ENCODE measurements at regions not wholly inside any gene's neighbourhood (a gene's known extent, or its start where the extent isn't known, plus 50 kb on each side); places are given as distances from the start of the nearest gene placed in this dataset.
"Not testable (repeated sequence)": the region's sequence is repeated elsewhere in the genome, so short reads cannot be mapped to it uniquely, and the experiment has no call there.

DNA sequence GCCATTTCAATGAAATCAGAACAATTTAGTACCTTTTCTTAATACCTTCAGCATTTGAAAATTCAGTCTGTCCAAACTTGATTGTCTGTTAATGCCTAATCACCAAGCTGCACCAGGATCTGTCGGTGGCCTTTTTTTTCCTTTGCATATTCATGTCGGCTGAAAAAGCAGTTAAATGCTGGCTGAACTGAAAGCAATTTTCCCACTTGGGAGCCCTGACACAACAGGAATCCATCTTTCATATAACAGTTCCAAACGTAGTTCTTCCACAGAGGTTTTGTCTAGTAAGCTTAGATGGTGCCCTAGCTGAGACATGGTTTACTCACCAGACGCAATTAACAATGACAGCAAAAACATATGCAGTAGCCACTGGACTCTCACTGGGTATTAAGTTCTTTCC, 83.6 kb upstream of the CHCHD3 start:
- ATAC-seq, result no peak
- Mint-ChIP-seq H3K27me3 (ENCODE audit: low read depth) (peaks cover 11% of the 10 kb centered on the region), H3K27ac (no peak overlapping the region), H3K36me3 (ENCODE audit: low read depth) (no peaks in the 10 kb centered on the region), H3K4me3 (no peak overlapping the region), H3K9me3 (ENCODE audit: insufficient read depth) (no peaks in the 10 kb centered on the region), H3K4me1 (ENCODE audit: low read depth) (no peaks in the 10 kb centered on the region)
- ChIA-PET POLR2A (no interaction called here), CTCF (no interaction called here)
- no peak for DNase-seq

- ATAC-seq, result no peak
- Mint-ChIP-seq H3K9me3 (ENCODE audit: insufficient read depth) (no peaks in the 10 kb centered on the region), H3K27me3 (ENCODE audit: low read depth) (peaks cover 9% of the 10 kb centered on the region), H3K27ac (no peak overlapping the region), H3K4me1 (ENCODE audit: low read depth) (no peaks in the 10 kb centered on the region), H3K36me3 (ENCODE audit: low read depth) (no peaks in the 10 kb centered on the region), H3K4me3 (no peak overlapping the region)
- CTCF ChIA-PET, result interaction anchor here (0.6 kb wide), 1 partner anchor 1150 kb away, joined by 3 read pairs; no protein-coding TSS in a partner anchor
- POLR2A ChIA-PET, result no interaction called here
- DNase-seq, result no peak
Observed at GRCh38 chr7:133167300-133167699, 85.4 kb upstream of the CHCHD3 start.

GRCh38 chr7:133169167-133169822, 83.6 kb upstream of the EXOC4 start:
- H3K4me3 Mint-ChIP-seq; H3K27me3 Mint-ChIP-seq (ENCODE audit: low read depth); H3K27ac Mint-ChIP-seq; POLR2A ChIA-PET; CTCF ChIA-PET; H3K9me3 Mint-ChIP-seq (ENCODE audit: insufficient read depth); H3K4me1 Mint-ChIP-seq (ENCODE audit: low read depth); DNase-seq; ATAC-seq; H3K36me3 Mint-ChIP-seq (ENCODE audit: low read depth): not testable (repeated sequence)

DNA sequence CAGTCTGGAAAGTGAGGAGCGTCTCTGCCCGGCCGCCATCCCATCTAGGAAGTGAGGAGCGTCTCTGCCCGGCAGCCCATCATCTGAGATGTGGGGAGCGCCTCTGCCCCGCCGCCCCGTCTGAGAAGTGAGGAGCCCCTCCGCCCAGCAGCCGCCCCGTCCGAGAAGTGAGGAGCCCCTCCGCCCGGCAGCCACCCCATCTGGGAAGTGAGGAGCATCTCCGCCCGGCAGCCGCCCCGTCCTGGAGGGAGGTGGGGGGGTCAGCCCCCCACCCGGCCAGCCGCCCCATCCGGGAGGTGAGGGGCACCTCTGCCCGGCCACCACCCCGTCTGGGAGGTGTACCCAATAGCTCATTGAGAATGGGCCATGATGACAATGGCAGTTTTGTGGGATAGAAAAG, 75.4 kb upstream of the EXOC4 start:
- H3K4me3 Mint-ChIP-seq; H3K27me3 Mint-ChIP-seq (ENCODE audit: low read depth); POLR2A ChIA-PET; H3K36me3 Mint-ChIP-seq (ENCODE audit: low read depth); DNase-seq; H3K27ac Mint-ChIP-seq; ATAC-seq; H3K4me1 Mint-ChIP-seq (ENCODE audit: low read depth); CTCF ChIA-PET; H3K9me3 Mint-ChIP-seq (ENCODE audit: insufficient read depth): not testable (repeated sequence)

DNA sequence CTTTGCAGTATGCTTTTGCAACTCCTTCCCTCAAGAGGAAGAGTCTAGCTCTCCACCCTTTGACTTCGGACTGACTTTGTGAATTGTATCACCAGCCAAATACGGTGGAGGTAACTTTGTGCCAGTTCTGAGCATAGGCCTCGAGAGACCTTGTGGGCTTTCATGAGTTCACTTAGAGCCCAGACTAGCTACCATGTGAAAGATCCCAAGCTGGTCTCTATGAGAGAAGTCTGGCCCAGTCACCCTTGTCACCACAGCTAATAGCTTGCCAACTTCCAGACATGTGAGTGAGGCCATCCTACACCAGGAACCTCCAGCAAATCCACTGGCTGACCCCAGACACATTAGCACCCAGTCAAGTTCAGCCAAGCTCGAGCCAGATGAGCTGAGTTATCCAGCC, 72.2 kb upstream of the EXOC4 start:
- DNase-seq (no peak), ATAC-seq (no peak)
- H3K27me3 Mint-ChIP-seq (ENCODE audit: low read depth), result peaks cover 2% of the 10 kb centered on the region
- CTCF ChIA-PET, result interaction anchor here (1.2 kb wide), 1 partner anchor 24 kb away, joined by 4 read pairs; no protein-coding TSS in a partner anchor
- no peaks in the 10 kb centered on the region for H3K9me3 Mint-ChIP-seq (ENCODE audit: insufficient read depth)
- no peaks in the 10 kb centered on the region for H3K36me3 Mint-ChIP-seq (ENCODE audit: low read depth)
- no peak overlapping the region for H3K27ac Mint-ChIP-seq
- POLR2A ChIA-PET, result no interaction called here
- no peaks in the 10 kb centered on the region for H3K4me1 Mint-ChIP-seq (ENCODE audit: low read depth)
- H3K4me3 Mint-ChIP-seq, result no peak overlapping the region

DNA sequence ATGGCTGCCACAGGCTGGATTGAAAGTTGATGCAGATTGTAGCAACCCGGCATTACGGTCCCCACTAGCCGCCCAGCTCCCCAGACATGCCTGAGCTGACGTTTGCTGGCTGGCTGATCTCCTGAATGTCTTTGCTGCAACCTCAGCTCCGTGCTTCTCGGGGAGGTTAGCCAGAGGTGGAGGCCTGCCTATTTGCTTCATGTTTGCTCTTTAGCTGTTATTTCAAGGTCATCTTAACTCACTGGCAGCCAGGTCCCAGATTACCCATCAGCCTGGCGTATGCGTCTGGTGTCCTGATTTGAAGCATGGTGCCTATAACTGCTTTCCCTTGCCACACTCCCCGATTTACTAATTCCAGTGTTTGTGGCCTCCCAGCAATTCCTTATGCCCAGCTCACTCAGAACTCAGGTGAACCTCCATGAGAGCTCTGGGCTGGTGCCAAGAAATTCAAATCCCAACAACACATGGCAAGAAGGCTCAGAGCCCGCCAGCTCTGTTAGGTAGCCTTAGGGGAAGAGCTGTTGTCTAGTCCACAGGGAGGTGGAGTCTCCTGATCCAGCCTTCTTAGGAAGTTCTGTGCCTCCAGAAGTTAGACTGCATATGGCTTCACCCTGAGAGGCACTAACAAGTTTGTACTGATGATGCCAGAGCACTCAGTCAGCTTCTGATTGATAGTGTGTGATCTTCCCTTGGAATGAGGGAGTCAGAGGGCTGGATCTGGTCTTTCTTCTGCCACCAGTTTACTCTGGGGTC, 69.7 kb upstream of the EXOC4 start:
- POLR2A ChIA-PET, result interaction anchor here (0.7 kb wide), 1 partner anchor 57 kb away, joined by 3 read pairs; no protein-coding TSS in a partner anchor
- Mint-ChIP-seq H3K4me1 (ENCODE audit: low read depth) (no peaks in the 10 kb centered on the region), H3K9me3 (ENCODE audit: insufficient read depth) (no peaks in the 10 kb centered on the region), H3K27me3 (ENCODE audit: low read depth) (peaks cover 2% of the 10 kb centered on the region), H3K4me3 (no peak overlapping the region), H3K27ac (no peak overlapping the region), H3K36me3 (ENCODE audit: low read depth) (no peaks in the 10 kb centered on the region)
- DNase-seq, result no peak
- ATAC-seq, result no peak
- CTCF ChIA-PET, result interaction anchor here (0.6 kb wide), 1 partner anchor 24 kb away, joined by 3 read pairs; no protein-coding TSS in a partner anchor

DNA sequence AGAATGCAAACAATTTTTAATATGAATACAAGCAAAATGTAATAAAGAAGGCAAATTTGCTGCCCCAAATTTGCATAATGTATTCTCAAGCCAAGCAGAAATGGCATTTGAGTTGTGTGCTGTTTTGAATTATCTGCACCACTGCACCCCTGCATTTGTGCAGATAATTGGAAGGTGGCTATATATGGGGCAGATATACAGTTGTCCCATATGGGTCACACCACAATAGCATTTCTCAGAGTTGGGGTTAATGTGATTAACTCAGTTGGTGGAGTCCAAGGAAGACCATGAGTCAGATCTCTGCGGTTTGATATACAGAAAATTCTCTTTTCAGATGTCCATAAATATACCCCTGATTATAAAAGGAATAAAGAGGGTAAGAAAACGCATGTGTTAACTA, 68.9 kb upstream of the EXOC4 start:
- Mint-ChIP-seq H3K4me3 (no peak overlapping the region), H3K36me3 (ENCODE audit: low read depth) (no peaks in the 10 kb centered on the region), H3K4me1 (ENCODE audit: low read depth) (no peaks in the 10 kb centered on the region), H3K27ac (no peak overlapping the region), H3K9me3 (ENCODE audit: insufficient read depth) (no peaks in the 10 kb centered on the region), H3K27me3 (ENCODE audit: low read depth) (peaks cover 2% of the 10 kb centered on the region)
- no peak for DNase-seq
- ATAC-seq, result no peak
- ChIA-PET POLR2A (no interaction called here), CTCF (interaction anchor here (0.9 kb wide), 1 partner anchor 9 kb away, joined by 3 read pairs; no protein-coding TSS in a partner anchor)

DNA sequence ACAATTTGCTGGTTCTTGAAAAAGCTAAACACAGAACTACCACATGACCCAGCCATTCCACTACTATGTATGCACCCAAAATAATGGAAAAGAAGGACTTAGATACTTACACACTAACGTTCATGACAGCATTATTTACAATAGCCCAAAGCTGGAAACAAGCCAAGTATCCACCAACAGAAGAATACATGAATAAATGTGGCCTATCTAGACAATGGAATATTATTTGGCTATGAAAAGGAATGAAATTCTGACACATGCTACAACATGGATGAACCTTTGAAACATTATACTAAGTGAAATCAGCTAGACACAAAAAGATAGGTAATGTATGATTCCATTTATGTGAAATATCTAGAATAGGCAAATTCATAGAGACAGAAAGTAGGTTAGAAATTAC, 67.4 kb upstream of the EXOC4 start:
- no peak overlapping the region for H3K27ac Mint-ChIP-seq
- no peaks in the 10 kb centered on the region for H3K36me3 Mint-ChIP-seq (ENCODE audit: low read depth)
- CTCF ChIA-PET, result no interaction called here
- H3K9me3 Mint-ChIP-seq (ENCODE audit: insufficient read depth), result no peaks in the 10 kb centered on the region
- peaks cover 2% of the 10 kb centered on the region for H3K27me3 Mint-ChIP-seq (ENCODE audit: low read depth)
- DNase-seq (no peak), ATAC-seq (no peak)
- no peak overlapping the region for H3K4me3 Mint-ChIP-seq
- POLR2A ChIA-PET, result no interaction called here
- H3K4me1 Mint-ChIP-seq (ENCODE audit: low read depth), result no peaks in the 10 kb centered on the region

DNA sequence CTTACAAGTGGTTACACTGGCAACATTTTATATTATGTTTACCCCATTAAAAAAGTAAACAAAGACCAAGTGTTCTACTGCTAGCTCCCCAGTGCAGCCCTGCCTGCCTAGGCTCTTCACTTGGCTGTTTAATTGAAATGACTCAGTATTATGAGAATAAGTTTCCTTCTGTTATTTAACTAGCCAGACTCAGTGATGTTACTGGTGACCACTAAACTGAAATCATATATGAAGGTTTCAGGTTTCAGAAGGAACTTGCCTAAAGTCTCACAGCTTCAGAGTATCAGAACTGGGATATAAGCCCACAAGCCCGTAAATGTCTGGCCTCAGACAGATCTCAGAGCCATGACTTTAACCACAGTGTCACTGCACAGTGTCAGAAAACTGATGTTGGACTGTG, 66.8 kb upstream of the EXOC4 start:
- ChIA-PET POLR2A (no interaction called here), CTCF (no interaction called here)
- H3K9me3 Mint-ChIP-seq (ENCODE audit: insufficient read depth), result no peaks in the 10 kb centered on the region
- H3K4me3 Mint-ChIP-seq, result no peak overlapping the region
- no peaks in the 10 kb centered on the region for H3K36me3 Mint-ChIP-seq (ENCODE audit: low read depth)
- H3K4me1 Mint-ChIP-seq (ENCODE audit: low read depth), result no peaks in the 10 kb centered on the region
- H3K27ac Mint-ChIP-seq, result no peak overlapping the region
- ATAC-seq (no peak), DNase-seq (no peak)
- H3K27me3 Mint-ChIP-seq (ENCODE audit: low read depth), result peaks cover 2% of the 10 kb centered on the region

DNA sequence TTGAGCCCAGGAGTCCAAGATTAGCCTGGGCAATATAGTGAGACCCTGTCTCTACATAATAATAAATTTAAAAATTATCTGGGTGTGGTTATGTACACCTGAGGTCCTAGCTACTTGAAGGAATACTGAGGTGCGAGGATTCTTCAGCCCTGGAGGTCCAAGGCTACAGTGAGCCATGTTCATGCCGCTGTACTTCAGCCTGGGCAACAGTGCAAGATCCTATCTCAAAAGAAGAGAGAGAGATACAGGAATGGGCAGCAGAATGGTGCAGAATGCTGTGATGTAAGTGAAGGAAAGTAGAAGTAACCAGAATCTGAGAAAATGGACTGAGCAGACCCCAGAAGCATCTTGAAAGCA, 62.7 kb upstream of the EXOC4 start:
- POLR2A ChIA-PET, result no interaction called here
- Mint-ChIP-seq H3K27ac (no peak overlapping the region), H3K4me1 (ENCODE audit: low read depth) (no peaks in the 10 kb centered on the region), H3K27me3 (ENCODE audit: low read depth) (peaks cover under 1% of the 10 kb centered on the region), H3K36me3 (ENCODE audit: low read depth) (no peaks in the 10 kb centered on the region), H3K4me3 (no peak overlapping the region), H3K9me3 (ENCODE audit: insufficient read depth) (no peaks in the 10 kb centered on the region)
- ATAC-seq (no peak), DNase-seq (no peak)
- CTCF ChIA-PET, result no interaction called here

GRCh38 chr7:133190650-133191049, 62.2 kb upstream of the EXOC4 start:
- Mint-ChIP-seq H3K27ac (no peak overlapping the region), H3K27me3 (ENCODE audit: low read depth) (no peaks in the 10 kb centered on the region), H3K9me3 (ENCODE audit: insufficient read depth) (no peaks in the 10 kb centered on the region), H3K4me3 (no peak overlapping the region), H3K36me3 (ENCODE audit: low read depth) (no peaks in the 10 kb centered on the region), H3K4me1 (ENCODE audit: low read depth) (no peaks in the 10 kb centered on the region)
- CTCF ChIA-PET, result no interaction called here
- POLR2A ChIA-PET, result no interaction called here
- ATAC-seq (no peak), DNase-seq (no peak)

GRCh38 chr7:133191787-133192186, 61.1 kb upstream of the EXOC4 start:
- Mint-ChIP-seq H3K4me3 (no peak overlapping the region), H3K36me3 (ENCODE audit: low read depth) (no peaks in the 10 kb centered on the region), H3K4me1 (ENCODE audit: low read depth) (no peaks in the 10 kb centered on the region), H3K27me3 (ENCODE audit: low read depth) (peaks cover 4% of the 10 kb centered on the region), H3K9me3 (ENCODE audit: insufficient read depth) (no peaks in the 10 kb centered on the region), H3K27ac (no peak overlapping the region)
- no peak for DNase-seq
- CTCF ChIA-PET, result no interaction called here
- no peak for ATAC-seq
- POLR2A ChIA-PET, result no interaction called here

GRCh38 chr7:133195868-133196267, 57.0 kb upstream of the EXOC4 start:
- no peak for DNase-seq

More at GRCh38 chr7:133195868-133196267, 57.0 kb upstream of the EXOC4 start:
- ChIA-PET CTCF (no interaction called here), POLR2A (no interaction called here)
- H3K36me3 Mint-ChIP-seq (ENCODE audit: low read depth), result no peaks in the 10 kb centered on the region
- ATAC-seq, result no peak
- H3K27ac Mint-ChIP-seq, result no peak overlapping the region
- H3K4me3 Mint-ChIP-seq, result no peak overlapping the region
- H3K27me3 Mint-ChIP-seq (ENCODE audit: low read depth), result peaks cover 12% of the 10 kb centered on the region
- no peaks in the 10 kb centered on the region for H3K4me1 Mint-ChIP-seq (ENCODE audit: low read depth)
- H3K9me3 Mint-ChIP-seq (ENCODE audit: insufficient read depth), result no peaks in the 10 kb centered on the region
